ENCODE measurements at regions not wholly inside any gene's neighbourhood (a gene's known extent, or its start where the extent isn't known, plus 50 kb on each side); places are given as distances from the start of the nearest gene placed in this dataset.

GRCh38 chr4:112817933-112818593 lies 181.1 kb downstream of the LARP7 start:
- TF ChIP-seq SMC3 (conservative IDR thresholded peaks at IDR 0.05; ENCODE audit: insufficient read depth, low read depth, low read length) (no peak), CTCF (IDR thresholded peaks at IDR 0.05 in 2 of 3, conservative IDR thresholded peaks at IDR 0.05 in 1 of 3; ENCODE audit: insufficient read depth in 2 of 3, low read depth in 1 of 3, low read length in 3 of 3) (no peak)
